Activated naive CD4-positive, alpha-beta T cell treated with anti-CD3 and anti-CD28 coated beads, Interleukin-2, amount 10 ng/mL, durations not matched to agents 7 days and 5 days (primary cell): ENCODE measurements at regions not wholly inside any gene's neighbourhood (a gene's known extent, or its start where the extent isn't known, plus 50 kb on each side); places are given as distances from the start of the nearest gene placed in this dataset.

Source experiments
- CTCF ChIA-PET: fragments of 350-600 bp; sonication (Branson Sonifier 250); formaldehyde crosslinking; loops from one replicate; lab custom pipeline; 2021; ENCODE audit warnings: antibody characterized with exemption; lab: Charles Lee
- DNase-seq: peaks from one replicate; pipeline ENCODE4 v3.0.0-alpha.2; 2020
- H3K27ac Mint-ChIP-seq: one replicate; pipeline ENCODE4 v1.8.0; 2021; ENCODE audit warnings: mild to moderate bottlenecking, moderate library complexity, mixed read lengths
- H3K27me3 Mint-ChIP-seq: one replicate; pipeline ENCODE4 v1.8.0; 2021; ENCODE audit warnings: mild to moderate bottlenecking, mixed read lengths
- H3K36me3 Mint-ChIP-seq: one replicate; pipeline ENCODE4 v1.8.0; 2021; ENCODE audit warnings: mixed read lengths
- H3K4me1 Mint-ChIP-seq: one replicate; pipeline ENCODE4 v1.8.0; 2021; ENCODE audit warnings: mixed read lengths
- H3K4me3 Mint-ChIP-seq: one replicate; pipeline ENCODE4 v1.8.0; 2021; ENCODE audit warnings: mild to moderate bottlenecking, moderate library complexity, mixed read lengths
- H3K9me3 Mint-ChIP-seq: one replicate; pipeline ENCODE4 v1.8.0; 2021; ENCODE audit warnings: mixed read lengths

DNA sequence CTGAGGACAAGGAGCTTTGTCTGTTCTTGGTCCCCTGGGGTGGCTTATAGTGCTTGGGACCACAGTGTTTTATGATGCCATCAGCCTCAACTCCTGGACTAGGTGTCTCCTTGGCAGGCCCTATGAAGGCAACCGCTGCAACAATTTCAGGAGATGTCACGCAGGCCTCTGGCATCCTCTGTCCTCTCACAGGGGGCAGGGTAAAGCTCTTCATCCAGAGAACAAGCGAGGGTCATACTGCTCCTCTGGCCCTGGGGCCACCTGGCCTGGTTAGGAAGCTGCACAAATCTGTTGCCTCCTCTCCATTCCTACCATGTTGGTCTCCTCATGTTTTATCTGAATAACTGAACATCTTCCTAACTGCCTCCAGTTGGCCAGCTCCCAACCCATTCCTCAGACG lies 148.9 kb upstream of the SPEF2 start:
- Mint-ChIP-seq H3K27me3 (peaks cover 3% of the 10 kb centered on the region), H3K27ac (no peak overlapping the region), H3K9me3 (no peaks in the 10 kb centered on the region), H3K4me1 (no peaks in the 10 kb centered on the region), H3K36me3 (no peaks in the 10 kb centered on the region), H3K4me3 (no peak overlapping the region)
- no peak for DNase-seq
- CTCF ChIA-PET, result no interaction called here

DNA sequence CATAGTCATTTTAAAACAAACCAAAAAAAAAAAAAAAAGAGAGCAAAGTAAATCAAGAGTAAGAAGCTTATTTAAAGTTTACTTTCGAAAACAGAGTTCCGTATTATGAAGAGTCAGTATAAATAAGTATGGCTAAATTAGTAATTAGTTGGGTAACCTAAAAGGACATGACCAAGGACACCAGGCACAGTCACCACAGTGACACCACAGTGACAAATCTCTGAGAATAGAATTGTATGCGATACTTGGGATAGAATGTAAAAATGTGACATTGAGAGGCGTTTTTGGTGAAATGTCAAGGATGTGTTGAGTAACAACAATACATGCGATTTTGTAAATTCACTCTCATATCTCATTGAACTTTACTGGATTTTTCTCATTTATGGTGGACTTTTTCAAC lies 150.9 kb upstream of the SPEF2 start:
- Mint-ChIP-seq H3K4me1 (no peaks in the 10 kb centered on the region), H3K4me3 (no peak overlapping the region), H3K27ac (no peak overlapping the region), H3K9me3 (no peaks in the 10 kb centered on the region), H3K27me3 (peaks cover under 1% of the 10 kb centered on the region), H3K36me3 (no peaks in the 10 kb centered on the region)
- CTCF ChIA-PET, result no interaction called here
- DNase-seq, result no peak

DNA sequence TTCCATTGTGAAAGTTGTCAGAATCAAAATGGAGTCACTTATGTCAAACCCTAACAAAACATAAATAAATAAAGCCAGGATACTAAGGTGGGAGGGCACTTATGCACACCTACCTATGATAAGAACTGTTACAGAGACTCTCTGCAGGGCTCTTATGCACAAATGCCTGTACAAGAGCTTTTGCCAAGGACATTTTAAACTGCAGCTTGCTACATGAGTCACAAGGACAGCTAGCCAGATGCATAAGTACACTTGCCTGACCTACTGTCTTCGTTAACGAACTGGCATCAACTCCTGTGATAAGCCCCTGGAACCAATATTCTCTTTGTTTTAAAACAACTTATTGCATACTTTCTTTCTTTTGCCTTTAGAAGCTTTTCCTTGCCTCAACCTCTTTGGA lies 152.9 kb upstream of the SPEF2 start:
- Mint-ChIP-seq H3K36me3 (no peaks in the 10 kb centered on the region), H3K4me3 (no peak overlapping the region), H3K27ac (no peak overlapping the region), H3K9me3 (no peaks in the 10 kb centered on the region), H3K27me3 (no peaks in the 10 kb centered on the region), H3K4me1 (no peaks in the 10 kb centered on the region)
- DNase-seq, result no peak
- CTCF ChIA-PET, result no interaction called here

DNA sequence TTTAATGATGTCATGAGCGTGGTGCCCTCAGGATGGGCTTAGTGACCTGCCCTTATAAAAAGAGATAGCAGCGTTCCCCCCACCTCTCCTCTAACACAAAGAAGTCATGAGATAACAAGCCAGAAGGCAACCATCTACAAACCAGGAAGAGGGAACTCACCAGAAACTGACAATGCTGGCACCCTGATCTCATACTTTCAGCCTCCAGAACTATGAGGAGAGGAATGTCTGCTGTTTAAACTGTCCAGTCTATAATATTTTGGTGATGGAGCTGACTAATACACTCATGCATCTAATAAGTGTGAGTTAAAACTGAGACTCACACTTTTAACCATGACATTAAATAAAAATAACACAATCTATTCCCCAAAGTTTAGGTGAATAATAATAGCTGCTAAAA lies 156.1 kb upstream of the SPEF2 start:
- H3K4me1 Mint-ChIP-seq, result no peaks in the 10 kb centered on the region
- no peak for DNase-seq
- H3K27ac Mint-ChIP-seq, result no peak overlapping the region
- CTCF ChIA-PET, result no interaction called here
- no peaks in the 10 kb centered on the region for H3K36me3 Mint-ChIP-seq
- peaks cover 4% of the 10 kb centered on the region for H3K27me3 Mint-ChIP-seq
- peaks cover 2% of the 10 kb centered on the region for H3K9me3 Mint-ChIP-seq
- no peak overlapping the region for H3K4me3 Mint-ChIP-seq

DNA sequence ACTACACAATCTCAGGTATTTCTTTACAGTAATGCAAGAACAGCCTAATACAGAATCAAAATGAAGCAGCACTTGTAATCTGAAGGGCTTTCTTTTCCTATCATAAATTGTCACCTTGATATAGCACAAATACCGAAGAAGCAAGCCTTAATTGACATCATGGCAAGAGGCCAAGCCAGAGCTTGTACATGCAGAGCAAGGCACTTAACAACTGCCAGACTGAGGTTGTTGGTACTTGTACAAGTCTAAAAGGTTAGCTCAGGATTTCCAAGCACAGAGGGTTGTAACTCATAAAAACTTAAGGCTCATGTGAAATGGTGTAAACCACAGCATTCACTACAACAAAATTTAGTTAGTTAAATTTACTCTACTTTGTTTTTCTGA lies 158.8 kb upstream of the SPEF2 start:
- Mint-ChIP-seq H3K27me3 (peaks cover 8% of the 10 kb centered on the region), H3K36me3 (no peaks in the 10 kb centered on the region), H3K27ac (no peak overlapping the region), H3K9me3 (peaks cover 2% of the 10 kb centered on the region), H3K4me1 (no peaks in the 10 kb centered on the region), H3K4me3 (no peak overlapping the region)
- DNase-seq, result no peak
- CTCF ChIA-PET, result no interaction called here

DNA sequence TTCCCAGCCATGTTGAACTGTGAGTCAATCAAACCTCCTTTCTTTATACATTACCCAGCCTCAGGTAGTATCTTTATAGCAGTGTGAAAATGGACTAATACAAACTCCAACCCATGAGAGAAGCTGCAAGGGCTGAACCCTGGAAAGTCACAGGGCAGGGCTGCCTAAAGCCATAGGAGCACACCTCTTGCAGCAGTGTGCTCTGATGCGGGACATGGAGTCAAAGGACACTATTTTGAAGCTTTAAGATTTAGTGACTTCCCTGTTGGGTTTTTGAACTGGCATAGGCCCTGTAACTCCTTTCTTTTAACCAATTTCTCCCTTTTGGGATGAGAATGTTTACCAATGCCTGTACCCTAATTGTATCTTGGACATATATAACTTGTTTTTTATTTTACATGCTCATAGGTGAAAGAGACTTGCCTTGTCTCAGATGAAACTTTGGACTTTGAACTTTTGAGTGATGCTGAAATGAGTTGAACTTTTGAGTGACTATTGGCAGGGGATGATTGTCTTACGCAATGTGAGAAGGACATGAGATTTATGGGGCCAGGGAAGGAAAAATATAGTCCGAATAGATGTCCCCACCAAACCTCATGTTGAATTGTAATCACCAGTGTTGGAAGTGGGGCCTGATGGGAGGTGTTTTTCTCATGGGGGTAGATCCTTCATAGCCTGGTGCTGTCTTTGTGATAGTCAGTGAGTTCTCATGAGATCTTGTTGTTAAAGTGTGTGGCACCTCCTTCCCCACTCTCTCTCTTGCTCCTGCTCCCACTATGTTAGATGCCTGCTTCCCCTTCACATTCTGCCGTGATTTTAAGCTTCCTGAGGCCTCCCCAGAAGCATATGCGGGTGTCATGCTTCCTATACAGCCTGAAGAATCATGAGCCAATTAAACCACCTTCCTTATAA lies 159.5 kb upstream of the SPEF2 start:
- Mint-ChIP-seq H3K27ac (no peak overlapping the region), H3K27me3 (peaks cover 8% of the 10 kb centered on the region), H3K36me3 (no peaks in the 10 kb centered on the region), H3K4me1 (no peaks in the 10 kb centered on the region), H3K9me3 (peaks cover 2% of the 10 kb centered on the region), H3K4me3 (no peak overlapping the region)
- DNase-seq, result no peak
- CTCF ChIA-PET, result no interaction called here

DNA sequence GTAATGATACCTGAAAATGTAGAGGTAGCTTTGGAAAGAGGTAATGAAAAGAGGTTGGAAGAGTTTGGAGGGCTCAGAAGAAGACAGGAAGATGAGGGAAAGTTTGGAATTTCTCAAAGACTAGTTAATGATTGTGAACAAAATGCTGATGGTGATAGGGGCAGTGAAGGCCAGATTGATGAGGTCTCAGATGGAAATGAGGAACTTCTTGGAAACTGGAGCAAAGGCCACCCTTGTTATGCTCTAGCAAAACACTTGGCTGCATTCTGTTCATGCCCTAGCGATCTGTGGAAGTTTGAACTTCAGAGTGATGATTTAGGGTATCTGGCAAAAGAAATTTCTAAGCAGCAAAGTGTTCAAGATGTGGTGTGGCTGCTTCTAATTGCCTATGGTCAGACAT lies 161.2 kb upstream of the SPEF2 start:
- H3K4me1 Mint-ChIP-seq, result no peaks in the 10 kb centered on the region

DNA sequence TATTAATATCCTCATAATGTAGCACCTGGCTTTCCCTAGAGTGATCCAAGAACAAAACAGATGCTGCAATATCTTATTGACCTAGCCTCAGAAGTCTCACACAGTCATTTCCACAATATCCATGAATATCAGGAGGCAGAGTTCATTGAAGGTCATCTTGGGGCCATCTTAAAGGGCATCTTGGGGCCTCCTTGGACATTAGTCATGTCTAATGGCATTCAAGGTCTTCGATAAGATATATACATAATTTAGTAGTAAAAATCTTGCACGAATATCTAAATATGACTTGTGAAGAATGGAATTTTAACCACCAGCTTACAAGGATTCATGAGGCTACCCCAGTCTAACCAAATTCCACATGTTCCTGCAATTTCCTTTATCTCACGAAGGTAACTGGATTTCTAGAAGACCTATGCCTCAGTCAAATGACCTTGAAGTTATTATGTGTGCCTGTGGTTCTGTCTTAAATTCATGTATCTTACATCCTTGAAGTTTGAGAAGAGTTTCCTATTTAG lies 163.6 kb upstream of the SPEF2 start:
- CTCF ChIA-PET, result interaction anchor here (1.5 kb wide), 1 partner anchor 18 kb away, joined by 3 read pairs; no protein-coding TSS in a partner anchor
- Mint-ChIP-seq H3K9me3 (peaks cover 2% of the 10 kb centered on the region), H3K27ac (no peak overlapping the region), H3K36me3 (no peaks in the 10 kb centered on the region), H3K4me1 (no peaks in the 10 kb centered on the region), H3K27me3 (peaks cover 8% of the 10 kb centered on the region), H3K4me3 (no peak overlapping the region)
- no peak for DNase-seq

More for the DNA sequence above, 161.2 kb upstream of the SPEF2 start:
- CTCF ChIA-PET, result no interaction called here
- Mint-ChIP-seq H3K27me3 (peaks cover 8% of the 10 kb centered on the region), H3K36me3 (no peaks in the 10 kb centered on the region), H3K4me3 (no peak overlapping the region), H3K27ac (no peak overlapping the region), H3K9me3 (peaks cover 2% of the 10 kb centered on the region)
- no peak for DNase-seq

DNA sequence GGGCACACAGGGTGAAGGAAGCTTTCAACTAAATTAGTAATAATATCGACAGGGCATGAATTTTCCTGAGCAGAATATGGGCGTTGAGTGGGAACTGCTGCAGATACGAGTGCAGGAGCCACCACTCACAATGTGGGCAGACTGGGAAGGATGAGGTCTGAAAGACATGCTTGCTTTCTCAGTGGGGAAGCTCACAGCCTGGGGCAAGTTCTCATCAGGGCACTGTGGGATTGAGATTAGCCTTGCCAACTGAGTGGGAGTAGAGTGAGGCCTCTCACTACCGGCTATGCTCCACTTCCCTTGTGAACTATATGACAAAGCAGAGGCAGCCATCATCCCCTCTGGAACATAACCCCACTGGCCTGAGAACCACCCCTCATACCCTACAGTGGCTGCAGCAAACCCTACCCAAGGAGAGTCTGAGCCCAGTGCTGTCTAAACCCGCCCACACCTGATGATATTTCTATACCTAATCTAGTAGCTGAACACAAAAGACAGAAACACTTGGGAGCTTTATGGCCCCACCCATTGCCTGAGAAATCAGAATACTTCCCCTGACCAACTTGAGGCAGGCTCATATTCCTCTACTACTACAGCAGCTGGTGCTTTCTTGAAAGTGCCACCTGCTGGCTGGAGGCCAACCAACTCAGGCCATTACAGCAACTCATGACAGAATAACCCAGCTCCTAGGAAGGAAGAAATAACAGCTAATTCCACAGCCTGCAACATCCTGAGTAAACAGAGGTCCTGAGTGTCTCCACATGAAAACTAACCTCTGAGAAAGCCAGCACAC lies 173.7 kb upstream of the SPEF2 start:
- no peaks in the 10 kb centered on the region for H3K9me3 Mint-ChIP-seq
- no peaks in the 10 kb centered on the region for H3K36me3 Mint-ChIP-seq
- H3K27ac Mint-ChIP-seq, result no peak overlapping the region
- DNase-seq, result no peak
- CTCF ChIA-PET, result no interaction called here
- H3K27me3 Mint-ChIP-seq, result no peaks in the 10 kb centered on the region
- no peak overlapping the region for H3K4me3 Mint-ChIP-seq
- H3K4me1 Mint-ChIP-seq, result no peaks in the 10 kb centered on the region

DNA sequence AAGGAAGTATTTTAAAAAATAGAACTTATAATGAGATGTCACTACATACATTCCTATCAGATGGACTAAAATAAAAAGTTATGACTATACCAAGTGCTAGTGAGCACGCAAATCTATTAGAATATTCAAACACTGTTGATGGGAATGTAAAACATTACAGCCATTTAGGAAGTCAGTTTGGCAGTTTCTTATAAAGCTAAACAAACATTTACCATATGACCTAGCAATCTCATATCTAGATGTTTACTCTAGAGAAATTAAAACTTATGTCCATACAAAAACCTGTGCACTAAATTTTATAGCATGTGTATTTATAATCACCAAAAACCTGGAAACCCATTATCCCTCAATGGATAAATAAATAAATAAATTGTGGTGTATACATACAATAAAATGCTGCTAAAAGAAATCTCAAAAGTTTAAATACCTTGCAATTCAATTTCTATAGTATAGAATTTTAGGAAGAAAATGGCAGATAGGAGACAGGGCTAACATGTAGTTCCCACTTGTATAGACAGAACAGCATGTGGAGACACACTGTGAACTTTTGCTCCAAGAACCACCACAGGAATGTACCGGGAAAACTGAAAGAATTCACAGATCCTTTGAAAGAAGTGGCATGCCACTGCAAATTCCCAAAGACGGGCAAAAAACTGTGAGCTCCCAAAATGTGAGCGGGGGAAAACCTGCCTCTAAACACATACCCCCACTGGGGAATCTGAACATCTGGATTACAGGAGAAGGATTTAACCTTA lies 174.6 kb upstream of the SPEF2 start:
- no peak overlapping the region for H3K27ac Mint-ChIP-seq
- CTCF ChIA-PET, result no interaction called here
- no peak for DNase-seq
- H3K4me3 Mint-ChIP-seq, result no peak overlapping the region
- H3K36me3 Mint-ChIP-seq, result no peaks in the 10 kb centered on the region
- H3K9me3 Mint-ChIP-seq, result no peaks in the 10 kb centered on the region
- H3K4me1 Mint-ChIP-seq, result no peaks in the 10 kb centered on the region
- peaks cover 9% of the 10 kb centered on the region for H3K27me3 Mint-ChIP-seq

DNA sequence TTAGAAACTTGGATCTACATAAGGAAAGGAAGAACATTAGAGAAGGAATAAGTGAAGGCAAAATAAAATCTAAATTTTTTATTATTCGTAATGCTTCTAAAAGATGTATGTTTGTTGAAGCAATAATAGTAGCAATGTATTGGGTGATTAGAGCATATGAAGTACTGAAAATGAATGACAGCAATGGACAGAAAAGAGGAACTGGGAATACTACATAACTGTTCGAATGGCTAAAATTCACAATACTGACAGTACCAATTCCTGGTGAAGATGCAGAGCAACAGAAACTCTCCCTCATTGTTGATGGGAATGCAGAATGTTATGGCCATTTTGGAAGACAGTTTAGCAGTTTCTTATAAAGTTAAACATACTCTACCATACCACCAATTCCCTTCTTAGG lies 177.3 kb upstream of the SPEF2 start:
- Mint-ChIP-seq H3K4me1 (no peaks in the 10 kb centered on the region), H3K36me3 (no peaks in the 10 kb centered on the region), H3K27ac (no peak overlapping the region), H3K4me3 (no peak overlapping the region), H3K9me3 (no peaks in the 10 kb centered on the region), H3K27me3 (peaks cover 9% of the 10 kb centered on the region)
- CTCF ChIA-PET, result no interaction called here
- no peak for DNase-seq

DNA sequence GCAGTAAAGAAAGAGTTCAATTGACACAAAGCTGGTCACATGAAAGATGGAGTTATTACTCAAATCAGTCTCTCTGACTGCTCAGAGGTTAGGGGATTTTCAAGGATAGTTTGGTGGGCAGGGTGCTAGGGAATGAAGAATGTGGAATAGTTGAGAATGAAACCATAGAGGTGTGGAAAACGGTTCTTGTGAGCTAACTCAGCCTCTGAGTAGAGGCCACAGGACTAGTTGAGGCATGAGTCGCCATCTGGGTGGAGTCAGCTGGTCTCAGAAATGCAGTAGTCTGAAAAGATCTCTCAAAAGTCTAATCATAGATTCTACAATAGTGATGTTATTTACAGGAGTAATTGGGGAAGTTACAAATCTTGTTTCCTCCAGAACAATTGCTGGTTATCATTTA lies 178.9 kb upstream of the SPEF2 start:
- Mint-ChIP-seq H3K36me3 (no peaks in the 10 kb centered on the region), H3K27me3 (peaks cover 13% of the 10 kb centered on the region), H3K27ac (no peak overlapping the region), H3K9me3 (no peaks in the 10 kb centered on the region), H3K4me1 (no peaks in the 10 kb centered on the region), H3K4me3 (no peak overlapping the region)
- no peak for DNase-seq
- CTCF ChIA-PET, result interaction anchor here (1.5 kb wide), 1 partner anchor 488 kb away, joined by 4 read pairs; no protein-coding TSS in a partner anchor

DNA sequence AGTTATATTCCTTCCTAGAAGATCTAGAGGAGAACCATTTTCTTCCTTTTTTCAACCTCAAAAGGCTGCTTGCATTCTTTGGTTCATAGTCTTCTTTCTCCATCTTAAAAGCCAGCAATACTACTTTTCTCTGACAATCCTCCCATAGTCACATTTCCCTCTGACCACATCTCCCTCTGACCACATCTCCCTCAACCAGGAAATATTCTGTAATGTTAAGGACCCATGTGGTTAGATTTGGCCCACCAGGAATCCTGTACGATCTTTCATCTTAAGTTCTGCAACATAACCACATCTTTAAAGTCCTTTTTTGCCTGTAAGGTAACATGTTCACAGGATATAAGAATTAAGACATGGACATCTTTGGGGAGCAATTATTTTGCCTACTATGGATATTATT lies 179.4 kb upstream of the SPEF2 start:
- H3K36me3 Mint-ChIP-seq, result no peaks in the 10 kb centered on the region
- DNase-seq, result no peak
- no peak overlapping the region for H3K27ac Mint-ChIP-seq
- peaks cover 16% of the 10 kb centered on the region for H3K27me3 Mint-ChIP-seq
- H3K4me3 Mint-ChIP-seq, result no peak overlapping the region
- H3K4me1 Mint-ChIP-seq, result no peaks in the 10 kb centered on the region
- CTCF ChIA-PET, result no interaction called here
- no peaks in the 10 kb centered on the region for H3K9me3 Mint-ChIP-seq
